ACC112 (cell line): ENCODE measurements at regions not wholly inside any gene's neighbourhood (a gene's known extent, or its start where the extent isn't known, plus 50 kb on each side); places are given as distances from the start of the nearest gene placed in this dataset.

Source experiments
- H2AFZ ChIP-seq: fragments of 200-600 bp; sonication (generic); one replicate; pipeline ENCODE4 v1.6.0; 2017; ENCODE audit warnings: antibody characterized with exemption, low read length; ENCODE audit not compliant: unreplicated experiment
- H3K27ac ChIP-seq: fragments of 200-600 bp; sonication (generic); 2 replicates; pipeline ENCODE4 v1.5.1; 2014; ENCODE audit warnings: low read depth, mild to moderate bottlenecking, antibody characterized with exemption, low read length, moderate library complexity
- H3K27me3 ChIP-seq: fragments of 200-600 bp; sonication (generic); 2 replicates; pipeline ENCODE4 v1.6.1; 2014; ENCODE audit warnings: mild to moderate bottlenecking, antibody characterized with exemption, low read length, moderate library complexity, mixed read lengths; ENCODE audit not compliant: insufficient read depth
- H3K36me3 ChIP-seq: fragments of 200-600 bp; sonication (generic); 2 replicates; pipeline ENCODE4 v1.6.1; 2016; ENCODE audit warnings: mild to moderate bottlenecking, antibody characterized with exemption, low read length, moderate library complexity, mixed read lengths; ENCODE audit not compliant: insufficient read depth
- H3K4me1 ChIP-seq: fragments of 200-600 bp; sonication (generic); one replicate; pipeline ENCODE4 v1.6.1; 2016; ENCODE audit warnings: low read length, mixed read lengths; ENCODE audit not compliant: insufficient read depth, unreplicated experiment, control insufficient read depth
- H3K4me3 ChIP-seq: fragments of 200-600 bp; sonication (generic); 2 replicates; pipeline ENCODE4 v1.5.1; 2014; ENCODE audit warnings: mild to moderate bottlenecking, low read depth, low read length
- H3K79me2 ChIP-seq: fragments of 200-600 bp; sonication (generic); one replicate; pipeline ENCODE4 v1.6.0; 2016; ENCODE audit warnings: low read length; ENCODE audit not compliant: control insufficient read depth, unreplicated experiment, insufficient read depth

DNA sequence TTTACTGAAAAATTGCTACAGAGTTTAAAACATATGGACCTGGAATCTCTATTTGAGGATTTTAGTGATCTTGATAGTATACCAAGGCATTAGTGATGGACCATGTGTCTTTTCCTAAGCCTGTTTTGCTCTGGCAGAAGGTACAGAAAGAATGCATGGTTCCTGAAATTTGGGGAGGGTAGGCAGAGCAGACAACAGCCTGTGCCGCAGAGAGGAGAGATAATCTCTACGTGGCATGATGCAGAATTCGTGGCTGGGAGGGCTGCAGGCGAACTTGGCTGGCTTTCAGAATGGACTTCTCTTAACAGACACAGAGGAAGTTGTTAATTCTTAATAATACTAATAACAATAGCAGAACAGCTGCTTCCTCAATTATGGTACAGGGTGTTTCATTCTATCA is 137.5 kb upstream of the FOXB1 start:
- Histone ChIP-seq H3K36me3 (no peaks in the 10 kb centered on the region), H3K4me3 (no peak overlapping the region), H3K4me1 (no peaks in the 10 kb centered on the region), H2AFZ (no peak overlapping the region), H3K27me3 (peaks cover 61% of the 10 kb centered on the region), H3K27ac (no peak overlapping the region), H3K79me2 (no peaks in the 10 kb centered on the region)

DNA sequence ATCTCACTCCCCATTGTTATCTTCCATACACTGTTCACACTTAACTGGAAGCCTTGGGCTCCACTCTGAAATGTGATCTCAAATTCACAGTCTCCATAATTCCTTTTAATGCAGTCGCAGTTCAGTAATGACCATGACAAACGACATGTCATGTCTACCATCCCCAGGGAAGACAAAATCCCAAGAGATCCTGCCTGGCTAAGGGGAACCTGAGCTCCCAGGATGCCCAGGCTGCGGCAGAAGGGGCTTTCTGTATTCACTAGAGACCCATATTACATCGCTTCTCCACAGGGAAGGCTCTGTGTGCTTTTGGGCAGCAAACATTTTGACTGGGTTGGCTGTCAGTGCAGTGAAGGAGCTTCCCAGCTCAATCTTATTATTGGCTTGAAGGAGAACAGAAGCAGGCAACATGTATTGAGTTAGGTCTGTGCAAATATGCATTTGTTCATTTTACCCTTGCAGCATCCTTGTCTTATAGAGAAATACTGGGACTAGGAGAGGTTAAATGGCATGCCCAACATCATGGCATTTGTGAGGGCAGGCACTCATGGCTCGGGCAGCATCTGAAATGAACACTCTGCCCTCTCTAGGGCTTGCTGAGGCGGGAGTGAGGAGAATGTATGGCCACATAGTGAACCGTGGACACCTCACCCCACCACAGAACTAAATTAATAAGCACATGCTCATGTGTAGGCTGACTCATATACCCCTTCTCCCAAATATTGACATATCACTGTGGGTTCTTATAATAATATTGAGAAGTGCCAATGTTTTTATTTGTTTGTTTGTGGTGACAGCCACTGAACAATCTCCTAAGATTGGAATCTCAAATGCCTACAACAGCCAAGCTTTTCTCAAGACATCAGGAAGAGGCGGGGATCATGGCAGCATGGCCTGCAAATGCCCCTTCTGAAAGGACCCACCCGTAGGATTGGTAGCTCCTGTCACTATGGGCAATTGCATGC is 141.6 kb upstream of the FOXB1 start:
- no peaks in the 10 kb centered on the region for H3K4me1 ChIP-seq
- no peak overlapping the region for H2AFZ ChIP-seq
- H3K27me3 ChIP-seq, result peaks cover 55% of the 10 kb centered on the region
- no peaks in the 10 kb centered on the region for H3K36me3 ChIP-seq
- H3K79me2 ChIP-seq, result no peaks in the 10 kb centered on the region
- no peak overlapping the region for H3K27ac ChIP-seq
- no peak overlapping the region for H3K4me3 ChIP-seq

DNA sequence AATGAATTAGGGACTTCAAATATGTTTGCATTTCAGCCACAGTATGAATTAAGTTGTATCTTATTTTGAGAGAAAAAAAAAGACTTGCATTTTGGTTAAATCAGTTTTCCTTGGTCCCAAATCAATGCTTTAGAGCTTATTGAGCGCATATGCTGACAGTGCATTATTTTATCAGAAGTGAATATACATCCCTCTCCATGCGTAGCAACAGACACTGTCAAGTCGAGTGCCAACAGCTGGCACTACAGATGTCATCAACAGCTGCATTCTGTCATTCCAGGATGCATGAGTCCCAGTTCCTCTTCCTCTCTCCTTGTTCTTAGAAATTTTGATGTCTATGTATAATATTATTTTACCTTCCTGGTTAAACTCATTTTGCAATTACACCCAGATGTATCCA is 156.1 kb upstream of the FOXB1 start:
- no peaks in the 10 kb centered on the region for H3K36me3 ChIP-seq
- H3K4me3 ChIP-seq, result no peak overlapping the region
- peaks cover 76% of the 10 kb centered on the region for H3K27me3 ChIP-seq
- no peaks in the 10 kb centered on the region for H3K4me1 ChIP-seq
- no peak overlapping the region for H3K27ac ChIP-seq
- no peaks in the 10 kb centered on the region for H3K79me2 ChIP-seq
- H2AFZ ChIP-seq, result no peak overlapping the region

DNA sequence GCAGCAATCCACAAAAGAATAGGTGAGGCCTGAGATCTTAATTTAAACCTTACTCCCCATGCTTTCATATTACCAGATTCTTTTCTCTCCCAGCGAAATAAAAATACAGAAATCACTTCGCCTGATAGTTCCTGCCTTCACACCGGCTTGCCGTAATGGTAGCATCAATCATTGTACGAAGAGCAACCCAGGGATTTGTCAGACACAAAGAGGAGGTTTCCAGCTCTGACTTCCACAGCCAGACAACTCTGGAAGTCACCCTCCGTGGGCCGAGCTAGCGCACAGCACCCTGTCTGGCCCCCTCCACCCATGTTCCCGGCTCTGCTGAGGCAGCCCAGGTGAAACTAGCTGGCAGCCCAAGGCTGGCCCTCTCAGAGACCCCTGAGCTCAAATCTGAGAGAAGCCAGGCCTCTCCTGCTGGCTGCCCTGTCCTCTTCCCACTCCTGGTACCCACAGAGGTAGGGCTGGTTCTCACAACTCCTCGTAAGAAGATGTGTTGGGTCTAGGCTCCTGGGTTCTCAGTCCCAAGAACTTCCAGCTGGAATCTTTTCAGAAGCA is 156.9 kb upstream of the BNIP2 start:
- no peak overlapping the region for H3K27ac ChIP-seq
- no peak overlapping the region for H3K4me3 ChIP-seq
- peaks cover 85% of the 10 kb centered on the region for H3K27me3 ChIP-seq
- H3K36me3 ChIP-seq, result no peaks in the 10 kb centered on the region
- no peaks in the 10 kb centered on the region for H3K79me2 ChIP-seq
- no peaks in the 10 kb centered on the region for H3K4me1 ChIP-seq
- H2AFZ ChIP-seq, result no peak overlapping the region

DNA sequence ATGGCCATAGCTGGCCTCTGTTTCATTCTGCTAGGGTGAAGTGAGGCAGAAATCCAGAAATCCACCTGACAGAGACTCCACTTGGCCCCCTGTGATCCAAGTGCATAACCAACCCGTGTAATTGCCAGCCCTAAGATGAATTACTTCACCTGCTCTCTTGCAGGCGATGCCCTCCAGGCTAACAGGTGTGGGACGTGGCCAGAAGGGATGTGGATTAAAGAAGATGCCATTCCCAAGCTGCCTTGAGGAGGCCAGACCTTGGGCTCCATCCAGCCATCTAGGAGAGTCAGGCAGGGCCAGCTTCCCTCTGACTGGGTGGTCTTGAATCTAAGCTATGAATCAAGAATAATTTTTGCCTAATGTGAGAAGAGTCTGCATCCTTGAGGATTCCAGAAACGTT is 154.5 kb upstream of the BNIP2 start:
- Histone ChIP-seq H2AFZ (no peak overlapping the region), H3K36me3 (no peaks in the 10 kb centered on the region), H3K79me2 (no peaks in the 10 kb centered on the region), H3K4me3 (no peak overlapping the region), H3K27ac (no peak overlapping the region), H3K4me1 (no peaks in the 10 kb centered on the region), H3K27me3 (peaks cover 82% of the 10 kb centered on the region)

DNA sequence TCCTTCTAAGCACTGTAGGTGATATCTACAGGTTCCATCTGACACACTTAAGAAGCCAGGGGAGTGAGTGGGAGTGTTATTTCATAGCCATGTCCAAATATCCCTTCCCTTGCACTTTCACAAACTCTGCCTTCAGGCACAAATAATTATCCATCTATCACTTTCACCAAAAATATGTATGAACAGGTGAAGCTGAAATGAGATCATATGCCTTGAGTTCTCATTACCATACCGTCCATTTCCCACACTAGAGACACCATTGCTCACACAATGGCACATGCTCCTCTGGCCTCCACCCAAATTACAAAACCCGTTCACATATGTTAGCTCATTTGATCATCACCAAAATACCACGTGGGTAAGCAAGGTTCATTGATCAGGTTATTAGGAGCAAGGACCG is 151.9 kb upstream of the BNIP2 start:
- Histone ChIP-seq H3K79me2 (no peaks in the 10 kb centered on the region), H3K4me1 (no peaks in the 10 kb centered on the region), H3K36me3 (no peaks in the 10 kb centered on the region), H3K27me3 (peaks cover 88% of the 10 kb centered on the region), H3K27ac (no peak overlapping the region), H2AFZ (no peak overlapping the region), H3K4me3 (no peak overlapping the region)

DNA sequence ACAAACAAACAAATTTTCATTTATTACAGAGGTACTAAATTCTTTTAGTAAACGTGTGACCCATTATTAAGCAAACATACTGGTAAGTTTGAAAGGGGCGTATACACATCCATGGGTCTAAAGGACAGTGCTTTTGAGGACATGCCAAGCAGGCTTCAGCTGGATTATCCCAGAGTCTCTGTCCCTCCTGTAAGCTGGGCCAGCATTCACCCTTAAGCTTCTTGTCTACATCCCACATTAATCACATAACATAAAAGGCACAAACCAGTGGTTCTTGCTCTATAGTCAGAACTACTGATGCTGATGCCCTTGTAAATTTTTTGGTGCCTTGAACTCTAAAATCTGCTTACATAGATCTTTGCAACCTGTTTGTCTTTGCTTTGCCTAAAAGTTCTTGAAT is 150.8 kb upstream of the BNIP2 start:
- no peaks in the 10 kb centered on the region for H3K4me1 ChIP-seq
- no peaks in the 10 kb centered on the region for H3K79me2 ChIP-seq
- no peaks in the 10 kb centered on the region for H3K36me3 ChIP-seq
- H3K4me3 ChIP-seq, result no peak overlapping the region
- peaks cover 86% of the 10 kb centered on the region for H3K27me3 ChIP-seq
- H2AFZ ChIP-seq, result no peak overlapping the region
- no peak overlapping the region for H3K27ac ChIP-seq

DNA sequence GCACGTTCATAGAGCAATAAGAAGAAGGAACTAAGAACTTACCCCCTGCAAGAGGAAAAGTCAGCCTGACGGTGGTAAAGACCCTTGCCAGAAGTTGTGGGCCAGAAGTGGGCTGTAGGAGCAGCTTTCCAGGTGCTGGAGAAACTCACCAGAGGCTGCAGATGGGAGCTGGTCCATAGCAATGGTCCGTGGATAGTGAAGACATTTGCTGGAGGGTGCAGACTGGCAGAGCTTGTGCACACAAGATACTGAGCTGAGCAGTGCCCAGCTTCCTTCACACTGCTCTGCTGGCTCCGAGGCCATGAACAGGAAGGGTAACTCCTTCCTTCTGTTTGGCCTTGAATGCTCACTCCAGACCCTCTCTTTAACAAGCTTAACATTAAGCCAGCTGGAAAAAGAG is 149.8 kb upstream of the BNIP2 start:
- H3K79me2 ChIP-seq, result no peaks in the 10 kb centered on the region
- H3K27me3 ChIP-seq, result peaks cover 85% of the 10 kb centered on the region
- no peak overlapping the region for H3K4me3 ChIP-seq
- no peaks in the 10 kb centered on the region for H3K4me1 ChIP-seq
- H3K27ac ChIP-seq, result no peak overlapping the region
- no peak overlapping the region for H2AFZ ChIP-seq
- no peaks in the 10 kb centered on the region for H3K36me3 ChIP-seq

DNA sequence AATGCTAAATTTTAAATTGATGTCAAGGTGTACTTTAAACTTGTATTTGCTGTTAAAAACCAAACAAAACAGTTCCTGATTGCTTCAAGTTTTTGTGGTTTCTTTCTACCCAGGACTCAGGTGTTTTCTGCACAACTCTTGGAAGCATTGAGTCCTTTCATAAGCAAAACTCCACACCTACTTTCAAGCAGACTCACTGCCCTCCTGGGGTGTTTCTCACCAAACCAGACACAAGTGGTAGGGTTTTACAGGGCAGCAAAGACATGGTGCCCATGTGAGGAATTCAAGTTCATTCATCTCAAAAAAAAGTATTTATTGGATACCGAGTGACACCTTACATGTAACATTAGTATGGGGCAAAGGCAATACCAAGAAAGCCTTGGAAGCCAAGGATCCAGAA is 146.7 kb upstream of the BNIP2 start:
- Histone ChIP-seq H3K27ac (no peak overlapping the region), H3K36me3 (no peaks in the 10 kb centered on the region), H3K4me1 (no peaks in the 10 kb centered on the region), H3K27me3 (peaks cover 70% of the 10 kb centered on the region), H2AFZ (no peak overlapping the region), H3K79me2 (no peaks in the 10 kb centered on the region), H3K4me3 (no peak overlapping the region)

DNA sequence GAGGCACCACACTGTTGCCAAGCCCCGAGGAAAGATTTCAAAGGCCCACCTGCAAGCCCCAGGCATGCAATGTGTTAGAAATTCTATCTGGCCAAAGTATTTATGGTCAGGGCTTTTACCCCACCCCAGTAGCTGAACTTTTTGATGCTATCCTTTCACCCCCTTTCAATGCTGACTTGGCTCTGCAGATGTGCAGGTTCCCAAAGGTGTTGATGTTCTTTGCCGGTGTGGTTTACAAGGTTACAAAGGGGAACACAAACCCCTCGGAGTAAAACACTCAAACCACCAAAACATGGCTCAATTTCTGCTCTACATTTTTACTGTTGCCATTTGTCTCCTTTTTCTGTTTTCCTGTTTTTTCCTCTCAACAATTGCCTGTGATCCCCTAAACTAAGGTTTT is 145.4 kb upstream of the BNIP2 start:
- no peak overlapping the region for H3K4me3 ChIP-seq
- no peak overlapping the region for H2AFZ ChIP-seq
- H3K79me2 ChIP-seq, result no peaks in the 10 kb centered on the region
- H3K4me1 ChIP-seq, result no peaks in the 10 kb centered on the region
- no peaks in the 10 kb centered on the region for H3K36me3 ChIP-seq
- peaks cover 71% of the 10 kb centered on the region for H3K27me3 ChIP-seq
- H3K27ac ChIP-seq, result no peak overlapping the region

DNA sequence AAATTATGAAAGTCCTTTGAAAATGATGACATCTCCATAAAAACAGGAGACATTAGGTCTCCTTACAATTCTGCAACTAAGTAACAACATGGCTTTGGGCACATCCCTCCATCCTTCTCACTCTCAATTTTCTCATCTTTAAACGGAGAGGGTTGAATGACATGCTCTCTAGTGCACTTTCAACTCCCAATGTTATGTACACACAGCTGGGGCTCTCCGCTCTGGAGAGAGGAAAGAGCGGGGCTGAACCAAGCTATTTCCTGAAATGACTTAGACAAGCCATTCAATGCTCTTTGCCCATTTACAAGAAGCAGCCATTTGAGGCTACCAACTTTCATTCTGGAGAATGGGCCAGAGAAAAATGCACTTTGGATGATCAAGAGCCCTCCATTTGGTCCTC is 144.2 kb upstream of the BNIP2 start:
- H3K4me1 ChIP-seq, result no peaks in the 10 kb centered on the region
- peaks cover 68% of the 10 kb centered on the region for H3K27me3 ChIP-seq
- no peaks in the 10 kb centered on the region for H3K36me3 ChIP-seq
- H3K27ac ChIP-seq, result no peak overlapping the region
- no peak overlapping the region for H3K4me3 ChIP-seq
- no peaks in the 10 kb centered on the region for H3K79me2 ChIP-seq
- H2AFZ ChIP-seq, result no peak overlapping the region
